SJCRH30 (cell line): ENCODE measurements at regions not wholly inside any gene's neighbourhood (a gene's known extent, or its start where the extent isn't known, plus 50 kb on each side); places are given as distances from the start of the nearest gene placed in this dataset.
"Not testable (repeated sequence)": the region's sequence is repeated elsewhere in the genome, so short reads cannot be mapped to it uniquely, and the experiment has no call there.

ENCODE experiments used
- DNase-seq, 2 experiments: peaks; one replicate each; pipeline ENCODE4 v3.0.0-alpha.2; 2015 to 2020
- H3K27ac ChIP-seq: fragments of 250-450 bp; sonication (Bioruptor Pico); 2 replicates; pipeline ENCODE4 v1.5.1; 2020; ENCODE audit warnings: mild to moderate bottlenecking, moderate library complexity
- H3K27me3 ChIP-seq: fragments of 250-450 bp; sonication (Bioruptor Pico); 2 replicates; pipeline ENCODE4 v1.5.1; 2020; ENCODE audit warnings: mild to moderate bottlenecking, moderate library complexity
- H3K36me3 ChIP-seq: fragments of 250-450 bp; sonication (Bioruptor Pico); 2 replicates; pipeline ENCODE4 v1.5.1; 2020; ENCODE audit warnings: mild to moderate bottlenecking, moderate library complexity
- H3K4me1 ChIP-seq: fragments of 250-450 bp; sonication (Bioruptor Pico); 2 replicates; pipeline ENCODE4 v1.5.1; 2020; ENCODE audit warnings: mild to moderate bottlenecking, moderate library complexity
- H3K4me3 ChIP-seq: fragments of 250-450 bp; sonication (Bioruptor Pico); 2 replicates; pipeline ENCODE4 v1.5.1; 2020; ENCODE audit warnings: mild to moderate bottlenecking, moderate library complexity
- H3K9me3 ChIP-seq: fragments of 250-450 bp; sonication (Bioruptor Pico); replicated peaks from 2 replicates; pipeline ENCODE4 v1.5.1; 2020; ENCODE audit warnings: mild to moderate bottlenecking, moderate library complexity

GRCh38 chr22:22983816-22984215, 86.5 kb upstream of the GNAZ start:
- Histone ChIP-seq H3K4me1 (no peaks in the 10 kb centered on the region), H3K36me3 (no peaks in the 10 kb centered on the region; the same call in 1 of the 2 replicates), H3K9me3 (peaks cover 16% of the 10 kb centered on the region), H3K27me3 (no peaks in the 10 kb centered on the region), H3K27ac (no peak overlapping the region), H3K4me3 (no peak overlapping the region)
- no peak for DNase-seq

GRCh38 chr22:22984967-22985366, 85.4 kb upstream of the GNAZ start:
- Histone ChIP-seq H3K36me3 (no peaks in the 10 kb centered on the region; the same call in 1 of the 2 replicates), H3K27me3 (no peaks in the 10 kb centered on the region), H3K4me1 (no peaks in the 10 kb centered on the region), H3K4me3 (no peak overlapping the region), H3K9me3 (peaks cover 16% of the 10 kb centered on the region), H3K27ac (no peak overlapping the region)
- DNase-seq: no peak

- H3K27me3 ChIP-seq: no peaks in the 10 kb centered on the region
- no peaks in the 10 kb centered on the region for H3K4me1 ChIP-seq
- no peaks in the 10 kb centered on the region; the same call in 1 of the 2 replicates for H3K36me3 ChIP-seq
- no peak overlapping the region for H3K27ac ChIP-seq
- peaks cover 15% of the 10 kb centered on the region for H3K9me3 ChIP-seq
- DNase-seq: no peak
- no peak overlapping the region for H3K4me3 ChIP-seq
Observed at GRCh38 chr22:22986008-22986407, 84.3 kb upstream of the GNAZ start.

- Histone ChIP-seq H3K4me1 (no peaks in the 10 kb centered on the region), H3K36me3 (no peaks in the 10 kb centered on the region; the same call in 1 of the 2 replicates), H3K27ac (no peak overlapping the region), H3K27me3 (no peaks in the 10 kb centered on the region), H3K9me3 (peaks cover 12% of the 10 kb centered on the region; the same call in 1 of the 2 replicates), H3K4me3 (no peak overlapping the region)
- DNase-seq: no peak
Observed at GRCh38 chr22:22986640-22987039, 83.7 kb upstream of the GNAZ start.

DNA sequence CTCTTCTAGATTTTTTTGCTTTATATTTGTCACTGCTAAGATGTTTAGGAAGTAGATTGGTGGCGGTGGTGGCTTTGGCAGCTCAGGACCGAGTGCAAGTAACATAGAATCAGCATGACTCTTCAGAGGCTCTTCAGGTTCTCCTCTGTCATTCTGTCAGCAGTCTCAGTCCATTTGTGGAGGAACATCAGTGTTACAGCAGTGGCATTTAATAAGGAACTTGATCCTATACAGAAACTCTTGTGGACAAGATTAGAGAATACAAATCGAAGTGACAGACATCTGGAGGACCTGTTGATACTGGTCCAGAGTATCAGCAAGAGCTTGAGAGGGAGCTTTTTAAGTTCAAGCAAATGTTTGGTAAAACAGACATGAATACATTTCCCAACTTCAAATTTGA, 82.2 kb upstream of the GNAZ start:
- Histone ChIP-seq H3K4me1 (no peaks in the 10 kb centered on the region), H3K36me3 (no peaks in the 10 kb centered on the region; the same call in 1 of the 2 replicates), H3K27me3 (no peaks in the 10 kb centered on the region), H3K9me3 (no peaks in the 10 kb centered on the region), H3K4me3 (no peak overlapping the region), H3K27ac (no peak overlapping the region)
- DNase-seq: no peak

DNA sequence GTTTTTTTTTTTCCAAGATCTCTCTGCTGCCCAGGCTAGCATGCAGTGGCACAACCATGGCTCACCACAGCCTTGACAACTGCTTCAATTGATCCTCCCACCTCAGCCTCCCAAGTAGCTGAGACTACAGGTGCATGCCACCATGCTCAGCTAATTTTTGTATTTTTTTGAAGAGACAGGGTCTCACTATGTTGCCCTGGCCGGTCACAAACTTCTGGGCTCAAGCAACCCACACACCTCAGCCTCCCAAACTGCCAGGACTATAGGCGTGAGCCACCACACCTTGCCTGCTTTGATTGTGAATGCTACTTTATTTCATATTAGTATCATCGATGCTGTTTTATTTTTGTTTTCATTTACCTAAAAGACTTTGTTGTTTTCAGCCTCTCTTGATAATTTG, 81.5 kb upstream of the GNAZ start:
- H3K4me1 ChIP-seq: no peaks in the 10 kb centered on the region
- no peaks in the 10 kb centered on the region for H3K27me3 ChIP-seq
- no peak overlapping the region for H3K27ac ChIP-seq
- no peaks in the 10 kb centered on the region for H3K9me3 ChIP-seq
- no peak overlapping the region for H3K4me3 ChIP-seq
- no peak for DNase-seq
- H3K36me3 ChIP-seq: no peaks in the 10 kb centered on the region

DNA sequence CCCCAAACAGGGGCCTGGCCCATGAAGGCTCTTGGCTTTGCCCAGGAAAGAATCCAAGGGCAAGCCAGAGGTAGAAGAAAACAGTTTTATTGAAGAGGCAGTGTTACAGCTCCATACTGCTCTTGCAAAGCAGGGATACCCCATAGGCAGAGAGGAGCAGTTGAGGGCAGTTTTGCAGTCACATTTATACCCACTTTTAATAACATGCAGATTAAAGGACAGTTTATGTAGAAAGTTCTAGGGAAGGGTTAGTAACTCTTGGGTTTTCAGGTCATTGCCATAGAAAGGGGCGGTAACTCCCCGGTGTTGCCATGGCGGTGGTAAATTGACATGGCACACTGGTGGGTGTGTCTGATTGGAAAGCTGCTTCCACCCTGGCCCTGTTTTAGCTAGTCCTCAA, 80.5 kb upstream of the GNAZ start:
- no peaks in the 10 kb centered on the region for H3K4me1 ChIP-seq
- no peaks in the 10 kb centered on the region for H3K27me3 ChIP-seq
- no peak for DNase-seq
- no peak overlapping the region for H3K4me3 ChIP-seq
- H3K27ac ChIP-seq: no peak overlapping the region
- H3K9me3 ChIP-seq: no peaks in the 10 kb centered on the region
- no peaks in the 10 kb centered on the region for H3K36me3 ChIP-seq

DNA sequence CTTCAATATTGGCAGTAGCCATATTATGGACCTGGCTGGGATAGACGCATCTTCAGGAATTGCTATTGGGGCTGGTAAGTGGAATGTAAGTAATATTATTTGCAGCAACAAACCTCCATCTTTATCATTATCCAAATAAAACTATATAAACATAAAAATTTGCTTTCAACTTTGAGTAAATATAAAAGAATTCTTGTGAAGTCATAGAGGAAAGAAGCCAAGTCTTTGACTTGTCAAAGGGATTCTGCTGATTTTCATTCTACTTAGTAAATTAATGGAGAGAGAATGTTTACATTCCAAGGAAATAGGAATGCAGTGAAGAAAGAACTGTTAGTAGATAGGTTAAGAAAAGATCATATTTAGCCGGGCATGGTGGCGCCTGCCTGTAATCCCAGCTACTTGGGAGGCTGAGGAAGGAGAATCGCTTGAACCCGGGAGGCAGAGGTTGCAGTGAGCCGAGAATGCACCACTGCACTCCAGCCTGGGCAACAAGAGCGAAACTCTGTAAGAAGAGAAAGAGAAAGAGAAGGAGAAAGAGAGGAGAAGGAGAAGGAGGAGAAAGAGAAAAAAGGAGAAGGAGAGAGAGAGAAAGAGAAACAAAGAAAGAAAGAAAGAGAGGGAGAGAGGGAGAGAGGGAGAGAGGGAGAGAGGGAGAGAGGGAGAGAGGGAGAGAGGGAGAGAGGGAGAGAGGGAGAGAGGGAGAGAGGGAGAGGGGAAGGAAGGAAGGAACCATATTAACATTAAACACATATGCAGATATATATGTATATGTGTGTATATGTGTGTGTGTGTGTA, 79.4 kb upstream of the GNAZ start:
- not testable (repeated sequence) for H3K9me3 ChIP-seq, H3K27ac ChIP-seq, H3K36me3 ChIP-seq, H3K4me3 ChIP-seq, DNase-seq, H3K4me1 ChIP-seq, H3K27me3 ChIP-seq

DNA sequence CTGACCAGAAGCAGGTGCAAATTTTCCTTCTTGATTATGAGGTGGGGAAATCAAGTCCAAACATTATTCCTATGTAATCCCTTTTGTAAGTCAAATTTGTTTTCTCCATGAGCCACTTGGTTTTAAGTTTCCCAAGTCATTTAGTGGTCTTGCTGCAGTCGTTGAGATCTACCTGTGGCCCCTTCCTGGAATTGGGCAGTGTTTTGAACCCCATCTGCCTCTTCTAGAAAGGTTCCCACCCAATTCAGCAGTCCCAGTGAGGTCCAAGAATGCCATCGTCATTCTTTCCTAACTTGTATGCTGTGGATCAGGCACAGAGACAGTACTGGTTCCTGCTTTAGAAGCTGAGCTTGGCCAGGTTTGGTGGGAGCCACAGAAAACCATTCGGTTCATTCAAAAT, 77.8 kb upstream of the GNAZ start:
- H3K36me3 ChIP-seq: no peaks in the 10 kb centered on the region
- H3K27ac ChIP-seq: no peak overlapping the region
- no peaks in the 10 kb centered on the region for H3K4me1 ChIP-seq
- H3K4me3 ChIP-seq: no peak overlapping the region
- no peak for DNase-seq
- no peaks in the 10 kb centered on the region for H3K27me3 ChIP-seq
- H3K9me3 ChIP-seq: peaks cover 1% of the 10 kb centered on the region; the same call in 1 of the 2 replicates

DNA sequence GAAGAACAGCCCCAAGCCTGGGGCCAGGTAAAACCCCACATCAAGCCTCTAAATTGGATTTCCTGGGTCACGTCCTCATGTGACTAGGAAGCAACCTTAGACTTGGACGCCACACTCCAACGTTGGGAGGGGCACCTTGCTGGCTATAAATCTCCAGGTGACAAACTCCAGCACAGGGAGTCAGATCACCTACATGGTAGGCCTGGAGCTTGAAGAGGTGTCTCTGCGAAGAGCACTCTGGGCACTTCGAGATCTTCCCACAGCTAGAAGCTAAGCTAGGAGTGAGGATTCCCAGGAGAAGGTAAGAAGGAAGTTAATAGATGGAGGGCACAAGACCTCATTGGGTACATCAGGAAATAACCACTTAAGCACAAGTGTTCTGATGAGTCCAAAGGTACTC, 77.1 kb upstream of the GNAZ start:
- no peaks in the 10 kb centered on the region; the same call in 1 of the 2 replicates for H3K36me3 ChIP-seq

GRCh38 chr22:22995166-22995565, 75.2 kb upstream of the GNAZ start:
- no peaks in the 10 kb centered on the region; the same call in 1 of the 2 replicates for H3K36me3 ChIP-seq
- H3K27me3 ChIP-seq: no peaks in the 10 kb centered on the region
- H3K9me3 ChIP-seq: peaks cover 4% of the 10 kb centered on the region; the same call in 1 of the 2 replicates
- no peak overlapping the region for H3K27ac ChIP-seq
- no peak overlapping the region for H3K4me3 ChIP-seq
- H3K4me1 ChIP-seq: no peaks in the 10 kb centered on the region
- DNase-seq: peak in 1 of 2 experiments; percentile 23

More for the DNA sequence above, 77.1 kb upstream of the GNAZ start:
- no peaks in the 10 kb centered on the region for H3K27me3 ChIP-seq
- DNase-seq: no peak
- H3K27ac ChIP-seq: no peak overlapping the region
- H3K9me3 ChIP-seq: peaks cover 4% of the 10 kb centered on the region; the same call in 1 of the 2 replicates
- no peaks in the 10 kb centered on the region for H3K4me1 ChIP-seq
- no peak overlapping the region for H3K4me3 ChIP-seq

GRCh38 chr22:22996511-22997261, 73.6 kb upstream of the GNAZ start:
- DNase-seq: no peak
- Histone ChIP-seq H3K4me1 (no peaks in the 10 kb centered on the region), H3K27me3 (no peaks in the 10 kb centered on the region), H3K9me3 (peaks cover 4% of the 10 kb centered on the region; the same call in 1 of the 2 replicates), H3K27ac (no peak overlapping the region), H3K36me3 (no peaks in the 10 kb centered on the region; the same call in 1 of the 2 replicates), H3K4me3 (no peak overlapping the region)

DNA sequence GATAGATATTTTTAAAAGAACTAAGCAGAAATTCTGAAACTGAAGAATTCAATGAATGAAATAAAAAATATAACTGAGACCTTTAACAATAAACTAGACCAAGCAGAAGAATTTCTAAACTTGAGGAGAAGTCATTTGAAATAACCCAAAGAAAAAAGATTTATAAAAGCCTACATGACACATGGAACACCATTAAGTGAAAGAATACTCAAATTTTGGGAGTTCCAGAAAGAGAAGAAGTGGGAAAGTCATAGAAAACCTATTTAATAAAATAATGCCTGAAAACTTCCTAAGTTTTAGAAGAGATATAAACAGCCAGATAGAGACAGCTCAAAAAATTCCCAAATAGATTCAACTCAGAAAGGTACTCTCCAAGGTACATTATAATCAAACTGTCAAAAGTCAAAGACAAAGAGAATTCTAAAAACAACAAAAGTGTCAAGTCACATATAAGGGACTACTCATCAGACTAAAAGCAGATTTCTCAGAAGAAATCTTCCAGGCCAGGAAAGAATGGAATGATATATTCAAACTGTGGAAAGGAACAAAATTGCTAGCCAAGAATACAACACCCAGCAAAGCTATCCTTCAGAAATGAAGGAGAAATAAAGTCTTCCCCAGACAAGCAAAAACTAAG, 72.9 kb upstream of the GNAZ start:
- H3K9me3 ChIP-seq: peaks cover 4% of the 10 kb centered on the region; the same call in 1 of the 2 replicates

DNA sequence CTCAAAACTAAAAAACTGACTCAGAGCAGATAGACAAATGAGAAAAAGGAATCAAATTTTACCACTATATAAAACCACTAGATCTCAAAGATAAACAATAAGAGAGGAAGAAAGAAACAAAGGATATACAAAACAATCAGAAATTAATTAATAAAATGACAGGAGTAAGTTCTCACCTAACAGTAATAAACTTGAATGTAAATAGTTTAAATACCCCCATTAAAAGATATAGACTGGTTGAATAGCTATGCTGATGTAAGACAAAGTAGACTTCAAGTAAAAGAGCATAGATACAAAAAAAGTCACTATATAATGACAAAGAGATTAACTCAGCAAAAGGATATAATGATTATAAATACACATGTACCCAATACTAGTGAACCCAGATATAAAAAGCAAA, 72.3 kb upstream of the GNAZ start:
- no peak overlapping the region for H3K4me3 ChIP-seq
- no peak for DNase-seq
- H3K27me3 ChIP-seq: no peaks in the 10 kb centered on the region
- no peaks in the 10 kb centered on the region; the same call in 1 of the 2 replicates for H3K36me3 ChIP-seq
- no peaks in the 10 kb centered on the region for H3K4me1 ChIP-seq
- H3K9me3 ChIP-seq: peaks cover 4% of the 10 kb centered on the region; the same call in 1 of the 2 replicates
- no peak overlapping the region for H3K27ac ChIP-seq

More for the DNA sequence above, 72.9 kb upstream of the GNAZ start:
- H3K36me3 ChIP-seq: no peaks in the 10 kb centered on the region; the same call in 1 of the 2 replicates
- no peak overlapping the region for H3K27ac ChIP-seq
- H3K4me3 ChIP-seq: no peak overlapping the region
- no peaks in the 10 kb centered on the region for H3K4me1 ChIP-seq
- DNase-seq: no peak
- no peaks in the 10 kb centered on the region for H3K27me3 ChIP-seq

DNA sequence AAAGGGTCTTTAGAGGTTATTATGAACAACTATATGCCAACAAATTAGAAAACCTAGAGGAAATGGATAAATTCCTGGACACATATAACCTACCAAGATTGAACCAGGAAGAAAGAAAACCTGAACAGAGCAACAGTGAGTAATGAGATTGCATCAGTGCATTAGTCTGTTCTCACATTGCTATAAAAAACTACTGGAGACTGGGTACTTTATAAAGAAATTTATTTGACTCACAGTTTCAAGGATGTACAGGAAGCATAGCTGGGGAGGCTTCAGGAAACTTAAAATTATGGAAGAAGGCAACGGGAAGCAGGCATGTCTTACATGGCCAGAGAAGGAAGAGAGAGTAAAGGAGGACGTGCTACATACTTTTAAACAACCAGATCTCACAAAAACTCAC, 70.8 kb upstream of the GNAZ start:
- Histone ChIP-seq H3K27ac (no peak overlapping the region), H3K27me3 (0 out of 2 replicates have a peak, but pooled peaks cover 2% of the 10 kb centered on the region), H3K36me3 (no peaks in the 10 kb centered on the region; the same call in 1 of the 2 replicates), H3K4me3 (no peak overlapping the region), H3K9me3 (peaks cover 4% of the 10 kb centered on the region; the same call in 1 of the 2 replicates), H3K4me1 (no peaks in the 10 kb centered on the region)
- DNase-seq: no peak
